GM21515 (cell line): ENCODE measurements at regions not wholly inside any gene's neighbourhood (a gene's known extent, or its start where the extent isn't known, plus 50 kb on each side); places are given as distances from the start of the nearest gene placed in this dataset.
"Not testable (repeated sequence)": the region's sequence is repeated elsewhere in the genome, so short reads cannot be mapped to it uniquely, and the experiment has no call there.

Experiments
- ATAC-seq: cut with Tn5 transposase; IDR thresholded peaks from one replicate; pipeline ENCODE4 v1.9.1; 2021; ENCODE audit not compliant: unreplicated experiment

DNA sequence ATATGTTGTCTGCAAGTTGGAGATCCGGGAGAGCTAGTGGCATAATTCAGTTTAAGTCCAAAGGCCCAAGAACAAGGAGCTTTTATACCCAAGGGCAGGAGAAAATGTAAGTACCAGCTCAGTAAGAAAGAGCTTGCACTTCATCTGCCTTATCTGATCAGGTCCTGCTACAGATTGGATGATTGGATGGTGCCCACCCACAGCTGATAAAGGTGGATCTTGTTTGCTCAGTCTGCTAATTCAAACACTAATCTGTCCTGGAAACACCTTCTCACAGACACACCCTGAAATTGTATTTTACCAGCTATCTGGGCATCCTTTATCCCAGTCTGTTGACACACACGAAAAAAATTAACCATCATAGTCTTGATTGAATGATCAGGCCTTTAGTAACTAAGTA lies 230.7 kb upstream of the SLC16A7 start:
- no peak for ATAC-seq

DNA sequence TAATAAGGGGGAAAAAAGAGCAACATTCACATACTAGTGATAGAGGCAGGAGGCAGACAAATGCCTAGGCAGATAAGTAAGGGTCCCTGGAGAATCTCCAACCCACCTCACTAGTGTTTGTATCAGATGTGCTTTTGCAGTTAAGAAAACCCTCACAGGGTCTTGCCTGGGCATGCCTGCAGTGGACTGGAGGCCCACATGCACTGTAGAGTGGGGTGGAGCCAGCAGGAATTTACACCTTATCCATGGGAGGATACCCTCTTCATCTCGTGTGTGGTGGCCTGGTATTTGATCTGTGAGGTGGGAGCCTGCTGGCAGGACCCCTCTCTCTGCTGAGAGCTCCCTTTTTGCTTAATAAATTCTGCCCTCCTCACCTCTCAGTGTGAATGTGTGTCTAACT lies 238.0 kb upstream of the SLC16A7 start:
- ATAC-seq = no peak

DNA sequence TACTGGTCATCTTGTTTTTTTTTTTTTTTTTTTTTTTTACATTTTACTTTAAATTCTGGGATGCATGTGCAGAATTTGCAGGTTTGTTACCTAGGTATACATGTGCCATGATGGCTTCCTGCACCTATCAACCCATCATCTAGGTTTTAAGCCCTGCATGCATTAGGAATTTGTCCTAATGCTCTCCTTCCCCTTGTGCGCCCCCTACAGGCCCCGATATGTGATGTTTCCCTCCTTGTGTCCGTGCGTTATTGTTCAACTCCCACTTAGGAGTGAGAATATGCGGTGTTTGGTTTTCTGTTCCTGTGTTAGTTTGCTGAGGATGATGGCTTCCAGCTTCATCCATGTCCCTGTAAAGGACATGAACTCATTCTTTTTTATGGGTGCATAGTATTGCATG lies 249.6 kb upstream of the SLC16A7 start:
- not testable (repeated sequence) for ATAC-seq

DNA sequence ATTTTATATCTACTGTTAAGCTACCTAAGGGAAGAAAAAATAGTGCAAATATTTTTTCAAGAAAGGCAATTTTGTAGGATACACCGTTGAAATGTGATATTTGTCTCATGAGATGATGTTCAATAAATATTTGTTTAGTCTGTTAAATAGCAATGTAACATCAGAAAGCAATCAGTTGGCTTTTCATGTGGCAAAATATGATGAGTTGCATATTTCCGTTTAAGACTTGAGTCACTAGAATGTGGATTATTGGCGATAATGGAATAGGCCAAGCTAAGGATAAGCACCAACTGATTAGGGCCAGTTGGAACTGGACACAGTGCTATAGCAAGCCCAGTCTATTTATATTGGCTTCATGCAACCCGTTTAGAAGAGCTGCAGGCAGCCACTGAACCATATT lies 250.4 kb upstream of the SLC16A7 start:
- no peak for ATAC-seq

DNA sequence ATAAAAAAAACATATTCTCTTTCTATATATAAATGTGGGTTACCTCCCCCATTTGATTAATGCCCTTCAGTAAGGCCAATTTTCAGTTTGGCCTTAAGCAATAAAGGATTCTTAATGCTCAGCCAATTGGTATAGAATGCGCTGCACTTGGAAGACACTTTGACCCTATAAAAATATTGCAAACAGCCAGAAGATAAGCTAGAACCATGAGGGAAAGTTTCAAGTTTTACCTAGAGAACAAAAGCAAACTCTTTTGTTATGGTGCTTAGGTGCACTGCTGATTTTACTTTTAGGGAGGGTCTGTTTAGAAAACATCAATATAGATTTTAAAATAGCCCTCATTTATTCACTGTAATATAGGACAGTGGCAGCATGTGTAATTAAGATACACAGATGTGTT lies 251.6 kb upstream of the SLC16A7 start:
- ATAC-seq = no peak

DNA sequence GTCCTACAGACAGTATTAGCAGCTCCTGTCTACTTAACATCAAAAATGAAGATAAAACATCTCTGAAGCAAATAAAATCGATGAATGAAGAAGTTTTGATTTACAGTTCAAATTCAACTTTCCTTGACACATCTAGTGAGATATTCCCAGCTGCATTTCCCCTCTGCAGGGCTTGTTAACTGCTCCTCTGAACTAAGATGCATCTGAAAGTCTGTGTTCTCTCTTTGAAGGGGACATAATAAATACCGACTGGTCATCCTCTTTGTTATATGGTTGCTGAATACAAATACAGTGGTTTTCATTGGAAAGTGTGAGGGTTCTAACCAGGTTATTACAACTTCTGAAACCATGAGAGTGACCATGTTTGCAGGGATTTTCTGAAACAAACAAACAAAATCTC lies 266.4 kb upstream of the SLC16A7 start:
- ATAC-seq = no peak

DNA sequence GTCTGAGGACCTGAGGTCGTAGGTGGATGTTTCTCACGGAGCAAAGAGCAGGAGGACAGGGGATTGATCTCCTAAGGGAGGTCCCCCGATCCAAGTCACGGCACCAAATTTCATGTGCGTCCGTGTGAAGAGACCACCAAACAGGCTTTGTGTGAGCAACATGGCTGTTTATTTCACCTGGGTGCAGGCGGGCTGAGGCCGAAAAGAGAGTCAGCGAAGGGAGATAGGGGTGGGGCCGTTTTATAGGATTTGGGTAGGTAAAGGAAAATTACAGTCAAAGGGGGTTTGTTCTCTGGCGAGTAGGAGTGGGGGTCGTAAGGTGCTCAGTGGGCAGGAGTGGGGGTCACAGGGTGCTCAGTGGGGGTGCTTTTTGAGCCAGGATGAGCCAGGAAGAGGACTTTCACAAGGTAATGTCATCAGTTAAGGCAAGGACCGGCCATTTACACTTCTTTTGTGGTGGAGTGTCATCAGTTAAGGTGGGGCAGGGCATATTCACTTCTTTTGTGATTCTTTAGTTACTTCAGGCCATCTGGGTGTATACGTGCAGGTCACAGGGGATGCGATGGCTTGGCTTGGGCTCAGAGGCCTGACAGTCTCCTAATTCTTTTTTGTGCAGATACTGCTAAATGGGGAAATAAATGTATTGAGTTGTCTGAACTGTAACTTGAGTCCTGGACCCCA lies 267.3 kb upstream of the SLC16A7 start:
- not testable (repeated sequence) for ATAC-seq

DNA sequence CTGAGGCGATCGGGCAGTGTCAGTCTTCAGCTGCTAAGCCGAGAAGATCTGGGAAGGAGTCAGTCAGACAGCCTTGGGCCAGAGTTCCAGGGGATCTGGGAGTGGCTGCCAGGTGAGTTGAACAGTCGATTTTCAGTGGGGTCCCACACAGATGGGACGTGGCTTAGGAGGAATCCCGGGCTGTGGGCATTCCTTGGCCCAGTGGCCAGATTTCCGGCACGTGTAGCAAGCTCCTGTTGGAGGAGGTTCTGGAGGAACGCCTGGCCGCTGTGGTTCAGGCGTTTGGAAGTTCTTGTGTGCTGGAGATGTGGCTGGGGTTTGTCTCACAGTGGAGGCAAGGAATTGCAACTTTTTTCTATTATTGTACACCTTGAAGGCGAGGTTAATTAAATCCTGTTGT lies 269.4 kb upstream of the SLC16A7 start:
- ATAC-seq = not testable (repeated sequence)

DNA sequence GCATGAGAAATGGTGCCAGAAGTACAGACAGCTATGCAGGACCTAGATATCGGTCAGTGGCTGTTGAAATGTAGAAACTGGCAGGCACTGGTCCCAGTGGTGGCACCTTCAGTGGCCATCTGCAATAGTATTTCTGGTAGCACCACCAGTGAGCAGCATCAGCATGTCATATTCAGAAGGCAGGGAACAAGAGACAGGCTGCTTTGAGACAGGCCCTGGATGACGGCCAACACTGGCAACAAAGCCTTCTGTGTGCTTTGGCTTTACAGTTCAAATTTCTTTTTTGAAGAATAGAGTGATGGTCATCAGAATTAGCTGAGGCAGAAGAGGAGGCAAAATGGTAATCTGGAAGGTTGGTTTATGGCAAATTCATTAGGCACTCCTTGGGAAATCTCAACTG lies 273.4 kb upstream of the SLC16A7 start:
- ATAC-seq = no peak

DNA sequence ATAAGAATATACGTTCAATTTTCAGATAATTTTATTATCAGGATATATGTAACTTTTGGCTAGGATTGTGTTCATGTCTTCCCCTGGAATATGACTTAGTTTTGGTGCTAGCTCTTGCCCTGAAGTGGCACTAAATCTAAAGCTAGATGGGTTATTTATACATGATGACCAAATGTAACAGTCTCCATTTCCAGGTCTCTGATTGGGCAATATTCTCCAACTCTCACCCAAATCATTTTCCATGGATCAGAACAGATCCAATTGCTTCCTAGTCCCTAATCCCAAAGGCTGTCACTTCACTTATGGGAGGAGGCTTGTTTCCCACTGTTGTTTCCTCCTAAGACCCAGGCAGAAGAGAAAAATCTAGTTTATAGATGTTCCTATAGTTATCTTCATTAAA lies 274.6 kb upstream of the SLC16A7 start:
- no peak for ATAC-seq

DNA sequence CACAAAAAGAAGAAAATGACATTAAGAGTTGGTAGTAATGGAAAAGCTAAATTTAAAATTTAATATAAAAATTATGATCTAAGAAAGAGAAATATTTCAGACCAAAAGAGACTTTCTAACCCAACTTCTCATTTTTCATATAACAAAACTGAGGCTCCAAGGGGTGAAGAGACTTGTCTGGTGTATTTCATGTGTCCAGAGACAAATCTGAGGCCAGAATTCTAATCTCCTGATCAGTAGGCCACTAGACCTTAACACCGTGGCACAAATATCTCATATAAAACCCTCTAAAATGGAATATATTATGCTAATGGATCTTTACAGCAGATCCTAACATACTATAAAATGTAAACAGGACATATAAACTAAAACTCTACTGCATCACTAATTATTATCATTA lies 275.7 kb upstream of the SLC16A7 start:
- no peak for ATAC-seq

DNA sequence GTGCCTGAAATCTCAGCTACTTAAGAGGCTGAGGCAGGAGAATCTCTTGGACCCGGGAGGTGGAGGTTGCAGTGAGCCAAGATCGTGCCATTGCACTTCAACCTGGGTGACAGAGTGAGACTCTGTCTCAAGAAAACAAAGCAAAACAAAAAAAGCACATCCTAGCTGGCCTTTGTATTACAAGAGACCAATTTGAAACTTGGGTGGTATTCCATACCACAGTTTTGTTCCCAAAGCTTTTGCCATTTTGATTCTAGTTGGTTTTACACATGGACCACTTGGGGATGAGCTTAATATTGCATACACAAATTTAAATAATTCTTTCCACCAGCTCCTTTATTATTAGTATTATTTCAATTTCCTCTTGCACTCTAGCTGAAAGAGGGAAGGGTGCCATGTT lies 276.9 kb upstream of the SLC16A7 start:
- no peak for ATAC-seq

DNA sequence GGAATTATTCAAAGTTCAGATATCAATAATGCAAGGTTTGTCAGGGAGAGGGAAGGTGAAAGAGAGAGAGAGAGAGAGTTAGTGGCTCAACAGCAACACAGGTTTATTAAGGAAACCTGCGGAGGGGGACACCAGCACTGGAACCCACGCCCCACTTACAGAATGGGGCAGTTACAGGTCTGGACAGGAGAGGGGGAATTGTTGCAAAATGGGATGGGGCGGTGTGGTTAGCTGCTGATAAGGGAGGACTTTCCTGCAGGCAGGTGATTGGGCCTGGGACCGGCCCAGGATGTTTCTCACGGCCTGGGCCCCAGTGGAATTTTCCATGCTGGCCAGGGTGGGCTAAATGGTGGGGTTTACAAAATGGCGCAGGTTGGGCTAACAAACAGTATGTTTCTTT lies 278.2 kb upstream of the SLC16A7 start:
- no peak for ATAC-seq

DNA sequence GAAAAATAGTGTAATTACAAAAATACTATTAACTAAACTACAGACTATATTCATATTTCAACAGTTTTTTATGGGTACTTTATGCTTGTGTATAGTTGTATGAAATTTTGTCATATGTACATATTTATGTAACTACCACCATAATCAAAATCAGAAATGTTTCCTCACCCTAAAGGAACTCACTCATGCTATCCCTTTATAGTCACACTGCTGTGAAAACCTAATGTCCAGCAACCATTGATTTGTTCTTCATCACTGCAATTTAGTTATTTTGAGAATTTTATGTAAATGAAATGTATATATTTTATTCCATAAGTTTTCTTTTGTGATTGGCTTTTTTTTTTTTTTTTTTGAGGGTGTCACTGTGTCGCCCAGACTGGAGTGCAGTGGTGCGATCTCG lies 278.9 kb upstream of the SLC16A7 start:
- ATAC-seq = no peak

DNA sequence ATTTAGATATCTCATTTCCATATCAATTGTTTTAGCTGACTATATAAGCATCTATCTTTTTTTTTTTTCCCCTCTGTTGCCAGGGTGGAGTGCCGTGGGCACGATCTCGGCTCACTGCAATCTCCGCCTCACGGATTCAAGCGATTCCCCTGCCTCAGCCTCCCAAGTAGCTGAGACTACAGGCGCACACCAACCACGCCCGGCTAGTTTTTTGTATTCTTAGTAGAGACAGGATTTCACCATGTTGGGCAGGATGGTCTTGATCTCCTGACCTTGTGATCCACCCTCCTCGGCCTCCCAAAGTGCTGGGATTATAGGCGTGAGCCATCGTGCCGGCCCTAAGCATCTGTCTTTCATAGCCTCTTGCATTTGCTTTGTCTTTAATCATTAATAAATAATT lies 279.5 kb upstream of the SLC16A7 start:
- not testable (repeated sequence) for ATAC-seq

DNA sequence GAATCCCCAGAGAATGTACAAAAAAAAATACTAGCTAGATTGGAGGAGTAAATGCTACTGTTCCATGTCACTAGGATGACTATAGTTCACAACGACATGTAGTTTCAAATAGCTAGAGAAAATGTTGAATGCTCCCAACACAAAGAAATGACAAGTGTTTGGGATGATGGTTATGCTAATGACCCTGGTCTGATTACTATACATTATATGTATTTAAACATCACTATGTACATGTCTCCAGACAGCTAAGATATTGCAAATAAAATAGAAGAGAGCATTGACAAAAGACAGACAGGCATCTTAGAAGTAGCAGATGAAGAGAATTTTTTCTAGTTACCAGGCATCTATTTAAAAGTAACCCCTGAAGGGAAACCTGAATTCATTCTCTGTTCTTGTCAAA lies 281.6 kb upstream of the SLC16A7 start:
- ATAC-seq = no peak

DNA sequence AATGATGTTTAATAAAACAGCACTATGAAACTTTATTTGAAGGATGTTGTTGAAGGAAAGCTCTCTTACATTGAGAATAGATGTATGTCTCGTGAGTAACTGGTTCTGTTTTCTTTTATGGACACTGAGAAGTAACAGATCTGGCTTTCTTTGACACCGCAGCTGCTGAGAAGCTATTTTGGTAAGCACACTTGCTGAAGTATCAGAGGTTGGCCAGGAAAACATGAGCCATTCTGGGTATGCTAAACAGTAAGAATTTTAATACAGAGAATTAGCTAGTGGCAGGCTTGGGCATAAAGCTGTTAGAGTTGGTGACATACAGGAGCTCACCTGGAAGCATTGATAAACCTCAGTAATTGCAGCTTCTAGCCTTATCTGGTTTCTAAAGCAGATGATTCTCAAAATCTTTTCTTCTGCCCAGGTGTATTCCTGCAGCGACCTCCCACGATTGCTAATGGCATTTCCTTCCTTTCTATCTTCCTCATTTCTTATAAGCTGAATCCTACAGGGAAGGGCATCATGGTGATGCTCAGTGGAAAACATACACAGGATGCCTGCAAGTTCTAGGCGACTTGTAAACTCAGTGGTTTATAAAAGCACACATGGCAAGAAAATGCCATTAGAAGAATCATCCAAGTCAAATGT lies 291.6 kb upstream of the SLC16A7 start:
- no peak for ATAC-seq

DNA sequence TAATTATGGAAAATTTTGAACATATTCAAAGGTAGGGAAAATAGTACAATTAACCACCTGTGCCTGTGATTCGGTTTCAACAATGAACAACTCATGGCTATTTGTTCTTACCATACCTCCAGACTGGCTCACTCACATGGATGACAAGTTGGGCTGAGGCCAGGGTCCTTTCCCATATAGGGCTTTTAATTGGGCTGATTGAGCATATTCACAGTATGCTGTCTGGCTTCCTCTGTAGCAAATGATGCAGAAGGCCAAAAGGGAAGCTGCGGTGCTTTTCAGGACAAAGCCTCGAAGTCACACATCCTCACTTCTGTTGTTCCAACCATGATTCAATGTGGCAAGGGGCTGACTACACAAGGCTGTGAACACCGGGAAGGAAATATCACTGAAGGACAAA lies 297.5 kb upstream of the SLC16A7 start:
- ATAC-seq = no peak

DNA sequence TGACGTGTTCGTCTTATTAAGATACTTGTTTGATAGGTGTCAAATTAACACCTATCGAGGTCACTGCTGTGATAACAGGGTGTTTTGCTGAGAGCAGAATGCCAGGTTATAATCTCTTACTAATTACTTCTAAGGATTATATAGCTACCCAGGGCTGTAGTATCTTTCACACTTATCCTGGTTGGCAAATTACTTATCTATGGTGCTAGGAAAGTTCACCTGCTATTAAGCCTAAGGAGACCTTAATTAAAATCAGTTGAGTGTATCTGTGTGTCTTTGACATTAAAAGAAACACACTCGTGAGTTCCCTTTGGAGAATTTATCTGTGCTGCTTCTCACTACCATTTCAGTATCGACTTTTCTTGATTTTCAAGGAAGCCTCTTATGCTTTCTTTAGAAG lies 301.6 kb upstream of the SLC16A7 start:
- ATAC-seq = no peak

DNA sequence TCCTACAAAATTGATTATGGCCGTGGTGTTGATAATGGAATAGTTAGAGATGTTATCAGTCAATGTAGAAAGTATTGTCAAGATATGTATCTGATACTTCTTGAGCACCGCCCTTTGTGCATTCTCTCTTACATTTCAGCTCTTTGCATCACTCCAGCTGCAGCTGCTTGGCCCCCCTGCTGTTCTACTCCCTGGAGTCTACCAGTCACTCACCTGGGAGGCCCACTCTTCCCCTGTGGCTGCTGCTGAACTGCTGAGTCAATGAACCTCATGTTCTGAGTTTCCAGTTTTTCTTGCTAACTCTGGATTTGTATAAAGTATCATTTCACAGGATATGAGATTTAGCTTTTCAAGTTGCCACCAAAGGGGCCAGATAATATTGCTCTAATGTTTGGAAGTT lies 312.8 kb upstream of the SLC16A7 start:
- no peak for ATAC-seq

DNA sequence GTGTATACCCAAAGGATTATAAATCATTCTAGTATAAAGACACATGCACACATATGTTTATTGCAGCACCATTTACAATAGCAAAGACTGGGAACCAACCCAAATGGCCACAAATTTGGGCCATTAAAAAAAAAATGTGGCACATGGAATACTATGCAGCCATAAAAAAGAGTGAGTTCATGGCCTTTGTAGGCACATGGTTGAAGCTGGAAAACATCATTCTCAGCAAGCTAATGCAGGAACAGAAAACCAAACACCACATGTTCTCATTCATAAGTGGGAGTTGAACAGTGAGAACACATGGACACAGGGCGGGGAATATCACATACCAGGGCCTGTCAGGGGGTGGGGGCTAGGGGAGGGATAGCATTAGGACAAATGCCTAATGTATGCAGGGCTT lies 322.3 kb upstream of the SLC16A7 start:
- ATAC-seq = not testable (repeated sequence)

DNA sequence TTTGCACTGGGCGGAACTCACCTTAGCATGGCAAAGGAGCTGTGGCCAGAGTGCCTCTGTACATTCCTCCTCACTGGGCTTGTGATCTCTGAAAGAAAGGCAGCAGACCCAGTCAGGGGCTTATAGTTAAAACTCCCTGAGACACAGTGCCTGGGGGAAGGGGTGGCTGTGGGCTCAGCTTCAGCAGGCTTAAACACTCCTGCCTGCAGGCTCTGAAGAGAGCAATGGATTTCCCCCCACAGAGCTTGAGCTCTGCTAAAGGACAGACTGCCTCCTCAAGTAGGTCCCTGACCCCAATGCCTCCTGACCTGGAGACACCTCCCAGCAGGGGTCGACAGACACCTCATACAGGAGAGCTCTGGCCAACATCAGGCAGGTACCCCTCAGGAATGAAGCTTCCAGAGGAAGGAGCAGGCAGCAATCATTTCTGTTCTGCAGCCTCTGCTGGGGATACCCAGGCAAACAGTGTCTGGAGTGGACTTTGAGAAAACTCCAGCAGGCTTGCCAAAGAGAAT lies 327.5 kb upstream of the SLC16A7 start:
- ATAC-seq = no peak

DNA sequence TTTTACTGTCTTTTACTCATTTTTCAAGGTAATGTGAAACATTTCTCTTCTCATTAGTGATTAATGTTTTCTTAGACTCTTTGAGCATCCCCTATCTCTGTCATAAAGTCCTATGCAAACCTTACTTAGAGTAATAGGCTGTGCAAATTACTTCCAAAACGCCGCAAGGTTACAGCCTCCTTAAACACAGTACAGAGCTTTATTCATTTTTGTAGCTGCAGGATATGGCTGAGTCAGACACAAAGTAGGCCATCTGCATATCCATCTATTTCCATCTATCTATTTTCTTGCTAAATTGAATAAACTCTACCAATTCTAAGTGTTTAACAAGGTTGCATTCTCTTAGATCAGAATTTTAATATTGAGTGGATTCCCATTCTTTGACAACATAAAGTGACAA lies 335.6 kb upstream of the SLC16A7 start:
- no peak for ATAC-seq
